ENCODE measurements at regions not wholly inside any gene's neighbourhood (a gene's known extent, or its start where the extent isn't known, plus 50 kb on each side); places are given as distances from the start of the nearest gene placed in this dataset.

DNA sequence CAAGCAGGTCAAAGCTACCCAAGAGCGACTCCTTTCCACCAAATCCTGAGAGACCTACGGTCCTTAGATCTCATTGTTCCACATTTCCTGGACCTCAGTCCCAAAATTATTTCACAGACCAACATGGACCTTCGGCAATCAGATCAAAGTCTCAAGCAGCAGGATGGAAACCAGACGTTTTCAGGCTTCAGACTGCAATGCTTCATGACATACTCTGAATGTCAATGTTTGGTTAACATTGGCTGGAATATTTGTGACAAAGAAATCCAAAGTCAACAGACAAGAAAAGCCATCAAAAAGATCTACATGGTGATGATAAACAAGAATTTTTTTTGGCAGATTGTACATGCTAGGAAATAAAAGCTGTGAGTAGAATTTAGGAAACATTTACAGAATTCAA is 1057.3 kb downstream of the ADGRL2 start:
- peaks cover 4% of the 10 kb centered on the region for H3K9me3 Mint-ChIP-seq
- H3K4me3 Mint-ChIP-seq: no peak overlapping the region
- no peak for DNase-seq (ENCODE audit: low spot score)
- ATAC-seq: no peak
- ChIA-PET CTCF (no interaction called here), POLR2A (no interaction called here)
- no peak overlapping the region for H3K27ac Mint-ChIP-seq
- no peaks in the 10 kb centered on the region for H3K27me3 Mint-ChIP-seq (ENCODE audit: low read depth)
- no peak for TF ChIP-seq SMAD4 (CRISPR knock-in tag; IDR thresholded peaks at IDR 0.05)
- no peak for TF ChIP-seq ZNF416 (CRISPR knock-in tag; IDR thresholded peaks at IDR 0.05)
- no peak for TF ChIP-seq GABPB1 (CRISPR knock-in tag; IDR thresholded peaks at IDR 0.05)
- TF ChIP-seq NFATC4 (CRISPR knock-in tag; IDR thresholded peaks at IDR 0.05): no peak
- TF ChIP-seq NFYB (CRISPR knock-in tag; conservative IDR thresholded peaks at IDR 0.05; ENCODE audit: low read depth): no peak
- TF ChIP-seq, protein P1, sequence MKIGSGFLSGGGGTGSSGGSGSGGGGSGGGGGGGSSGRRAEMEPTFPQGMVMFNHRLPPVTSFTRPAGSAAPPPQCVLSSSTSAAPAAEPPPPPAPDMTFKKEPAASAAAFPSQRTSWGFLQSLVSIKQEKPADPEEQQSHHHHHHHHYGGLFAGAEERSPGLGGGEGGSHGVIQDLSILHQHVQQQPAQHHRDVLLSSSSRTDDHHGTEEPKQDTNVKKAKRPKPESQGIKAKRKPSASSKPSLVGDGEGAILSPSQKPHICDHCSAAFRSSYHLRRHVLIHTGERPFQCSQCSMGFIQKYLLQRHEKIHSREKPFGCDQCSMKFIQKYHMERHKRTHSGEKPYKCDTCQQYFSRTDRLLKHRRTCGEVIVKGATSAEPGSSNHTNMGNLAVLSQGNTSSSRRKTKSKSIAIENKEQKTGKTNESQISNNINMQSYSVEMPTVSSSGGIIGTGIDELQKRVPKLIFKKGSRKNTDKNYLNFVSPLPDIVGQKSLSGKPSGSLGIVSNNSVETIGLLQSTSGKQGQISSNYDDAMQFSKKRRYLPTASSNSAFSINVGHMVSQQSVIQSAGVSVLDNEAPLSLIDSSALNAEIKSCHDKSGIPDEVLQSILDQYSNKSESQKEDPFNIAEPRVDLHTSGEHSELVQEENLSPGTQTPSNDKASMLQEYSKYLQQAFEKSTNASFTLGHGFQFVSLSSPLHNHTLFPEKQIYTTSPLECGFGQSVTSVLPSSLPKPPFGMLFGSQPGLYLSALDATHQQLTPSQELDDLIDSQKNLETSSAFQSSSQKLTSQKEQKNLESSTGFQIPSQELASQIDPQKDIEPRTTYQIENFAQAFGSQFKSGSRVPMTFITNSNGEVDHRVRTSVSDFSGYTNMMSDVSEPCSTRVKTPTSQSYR (CRISPR knock-in tag; IDR thresholded peaks at IDR 0.05): no peak
- no peak for TF ChIP-seq TP53 (CRISPR knock-in tag; IDR thresholded peaks at IDR 0.05)
- no peak for TF ChIP-seq TEAD4 (CRISPR knock-in tag; IDR thresholded peaks at IDR 0.05)
- no peak for TF ChIP-seq CREM (CRISPR knock-in tag; IDR thresholded peaks at IDR 0.05)
- no peak for TF ChIP-seq SP1 (CRISPR knock-in tag; conservative IDR thresholded peaks at IDR 0.05)
- TF ChIP-seq, protein P2, sequence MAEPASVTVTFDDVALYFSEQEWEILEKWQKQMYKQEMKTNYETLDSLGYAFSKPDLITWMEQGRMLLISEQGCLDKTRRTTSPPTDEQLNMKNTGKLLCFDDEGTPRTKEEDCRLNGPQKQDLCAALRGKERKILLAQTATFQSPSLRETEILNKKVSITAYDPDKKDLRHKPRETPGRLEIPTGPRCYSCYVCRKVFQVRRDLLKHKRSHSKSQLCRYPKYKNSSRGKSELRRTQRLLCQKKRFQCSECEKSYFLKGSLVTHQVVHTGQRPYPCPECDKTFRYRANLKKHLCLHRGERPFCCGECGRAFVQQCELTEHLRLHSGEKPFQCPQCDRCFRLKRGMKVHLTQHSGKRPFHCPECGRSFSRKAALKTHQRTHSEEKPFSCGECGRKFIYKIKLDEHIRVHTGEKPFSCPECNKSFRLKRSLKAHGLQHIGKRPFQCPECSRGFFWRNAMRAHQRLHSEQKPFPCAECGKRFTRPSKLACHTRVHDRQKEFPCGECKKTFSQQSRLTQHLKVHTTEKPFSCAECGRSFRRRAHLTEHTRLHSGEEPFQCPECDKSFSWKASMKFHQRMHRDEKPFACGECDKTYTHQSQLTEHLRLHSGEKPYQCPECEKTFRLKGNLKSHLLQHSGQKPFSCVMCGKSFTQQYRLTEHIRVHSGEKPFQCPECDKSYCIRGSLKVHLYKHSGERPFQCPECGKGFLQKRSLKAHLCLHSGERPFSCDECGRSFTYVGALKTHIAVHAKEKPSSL (CRISPR knock-in tag; conservative IDR thresholded peaks at IDR 0.05): no peak
- TF ChIP-seq, protein P3, sequence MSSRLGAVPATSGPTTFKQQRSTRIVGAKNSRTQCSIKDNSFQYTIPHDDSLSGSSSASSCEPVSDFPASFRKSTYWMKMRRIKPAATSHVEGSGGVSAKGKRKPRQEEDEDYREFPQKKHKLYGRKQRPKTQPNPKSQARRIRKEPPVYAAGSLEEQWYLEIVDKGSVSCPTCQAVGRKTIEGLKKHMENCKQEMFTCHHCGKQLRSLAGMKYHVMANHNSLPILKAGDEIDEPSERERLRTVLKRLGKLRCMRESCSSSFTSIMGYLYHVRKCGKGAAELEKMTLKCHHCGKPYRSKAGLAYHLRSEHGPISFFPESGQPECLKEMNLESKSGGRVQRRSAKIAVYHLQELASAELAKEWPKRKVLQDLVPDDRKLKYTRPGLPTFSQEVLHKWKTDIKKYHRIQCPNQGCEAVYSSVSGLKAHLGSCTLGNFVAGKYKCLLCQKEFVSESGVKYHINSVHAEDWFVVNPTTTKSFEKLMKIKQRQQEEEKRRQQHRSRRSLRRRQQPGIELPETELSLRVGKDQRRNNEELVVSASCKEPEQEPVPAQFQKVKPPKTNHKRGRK (CRISPR knock-in tag; IDR thresholded peaks at IDR 0.05; ENCODE audit: borderline replicate concordance): no peak
- TF ChIP-seq, protein P4, sequence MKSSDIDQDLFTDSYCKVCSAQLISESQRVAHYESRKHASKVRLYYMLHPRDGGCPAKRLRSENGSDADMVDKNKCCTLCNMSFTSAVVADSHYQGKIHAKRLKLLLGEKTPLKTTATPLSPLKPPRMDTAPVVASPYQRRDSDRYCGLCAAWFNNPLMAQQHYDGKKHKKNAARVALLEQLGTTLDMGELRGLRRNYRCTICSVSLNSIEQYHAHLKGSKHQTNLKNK (CRISPR knock-in tag; IDR thresholded peaks at IDR 0.05): no peak
- TF ChIP-seq NR3C1 (CRISPR knock-in tag; conservative IDR thresholded peaks at IDR 0.05; ENCODE audit: low read depth): no peak
- TF ChIP-seq, protein P5, sequence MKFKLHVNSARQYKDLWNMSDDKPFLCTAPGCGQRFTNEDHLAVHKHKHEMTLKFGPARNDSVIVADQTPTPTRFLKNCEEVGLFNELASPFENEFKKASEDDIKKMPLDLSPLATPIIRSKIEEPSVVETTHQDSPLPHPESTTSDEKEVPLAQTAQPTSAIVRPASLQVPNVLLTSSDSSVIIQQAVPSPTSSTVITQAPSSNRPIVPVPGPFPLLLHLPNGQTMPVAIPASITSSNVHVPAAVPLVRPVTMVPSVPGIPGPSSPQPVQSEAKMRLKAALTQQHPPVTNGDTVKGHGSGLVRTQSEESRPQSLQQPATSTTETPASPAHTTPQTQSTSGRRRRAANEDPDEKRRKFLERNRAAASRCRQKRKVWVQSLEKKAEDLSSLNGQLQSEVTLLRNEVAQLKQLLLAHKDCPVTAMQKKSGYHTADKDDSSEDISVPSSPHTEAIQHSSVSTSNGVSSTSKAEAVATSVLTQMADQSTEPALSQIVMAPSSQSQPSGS (CRISPR knock-in tag; IDR thresholded peaks at IDR 0.05; ENCODE audit: borderline replicate concordance, low read depth): no peak
- peaks cover 23% of the 10 kb centered on the region for H3K4me1 Mint-ChIP-seq
- H3K36me3 Mint-ChIP-seq: no peaks in the 10 kb centered on the region

DNA sequence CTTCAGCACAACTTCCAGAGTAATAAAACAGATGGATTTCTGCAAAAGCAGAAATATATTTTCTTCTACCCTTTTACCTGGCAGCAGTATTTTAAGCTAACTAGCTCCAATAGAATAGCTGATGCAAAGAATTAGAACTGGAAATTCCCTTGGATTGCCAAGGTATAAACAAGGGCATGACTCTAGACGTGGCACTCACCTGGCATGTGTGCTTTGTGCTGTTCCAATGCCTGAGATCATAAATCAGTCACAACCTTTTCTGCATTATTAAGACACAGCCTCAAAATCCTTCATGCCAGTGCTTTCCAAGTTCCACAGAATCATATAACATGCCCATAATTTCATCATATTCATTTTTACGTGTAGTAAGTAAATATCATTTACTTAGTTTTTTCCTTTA is 1048.7 kb downstream of the ADGRL2 start:
- POLR2A ChIA-PET: no interaction called here
- Mint-ChIP-seq H3K27ac (no peak overlapping the region; the same call in 1 of the 2 replicates), H3K4me1 (peaks cover 66% of the 10 kb centered on the region), H3K36me3 (no peaks in the 10 kb centered on the region), H3K27me3 (ENCODE audit: low read depth) (no peaks in the 10 kb centered on the region; the same call in 1 of the 2 replicates), H3K9me3 (peaks cover 10% of the 10 kb centered on the region), H3K4me3 (no peak overlapping the region)
- ATAC-seq (no peak), DNase-seq (ENCODE audit: low spot score) (no peak)
- CTCF ChIA-PET: no interaction called here
- TF ChIP-seq, protein P5 (CRISPR knock-in tag; IDR thresholded peaks at IDR 0.05; ENCODE audit: borderline replicate concordance, low read depth): no peak
- TF ChIP-seq, protein P1 (CRISPR knock-in tag; IDR thresholded peaks at IDR 0.05): no peak
- TF ChIP-seq, protein P6, sequence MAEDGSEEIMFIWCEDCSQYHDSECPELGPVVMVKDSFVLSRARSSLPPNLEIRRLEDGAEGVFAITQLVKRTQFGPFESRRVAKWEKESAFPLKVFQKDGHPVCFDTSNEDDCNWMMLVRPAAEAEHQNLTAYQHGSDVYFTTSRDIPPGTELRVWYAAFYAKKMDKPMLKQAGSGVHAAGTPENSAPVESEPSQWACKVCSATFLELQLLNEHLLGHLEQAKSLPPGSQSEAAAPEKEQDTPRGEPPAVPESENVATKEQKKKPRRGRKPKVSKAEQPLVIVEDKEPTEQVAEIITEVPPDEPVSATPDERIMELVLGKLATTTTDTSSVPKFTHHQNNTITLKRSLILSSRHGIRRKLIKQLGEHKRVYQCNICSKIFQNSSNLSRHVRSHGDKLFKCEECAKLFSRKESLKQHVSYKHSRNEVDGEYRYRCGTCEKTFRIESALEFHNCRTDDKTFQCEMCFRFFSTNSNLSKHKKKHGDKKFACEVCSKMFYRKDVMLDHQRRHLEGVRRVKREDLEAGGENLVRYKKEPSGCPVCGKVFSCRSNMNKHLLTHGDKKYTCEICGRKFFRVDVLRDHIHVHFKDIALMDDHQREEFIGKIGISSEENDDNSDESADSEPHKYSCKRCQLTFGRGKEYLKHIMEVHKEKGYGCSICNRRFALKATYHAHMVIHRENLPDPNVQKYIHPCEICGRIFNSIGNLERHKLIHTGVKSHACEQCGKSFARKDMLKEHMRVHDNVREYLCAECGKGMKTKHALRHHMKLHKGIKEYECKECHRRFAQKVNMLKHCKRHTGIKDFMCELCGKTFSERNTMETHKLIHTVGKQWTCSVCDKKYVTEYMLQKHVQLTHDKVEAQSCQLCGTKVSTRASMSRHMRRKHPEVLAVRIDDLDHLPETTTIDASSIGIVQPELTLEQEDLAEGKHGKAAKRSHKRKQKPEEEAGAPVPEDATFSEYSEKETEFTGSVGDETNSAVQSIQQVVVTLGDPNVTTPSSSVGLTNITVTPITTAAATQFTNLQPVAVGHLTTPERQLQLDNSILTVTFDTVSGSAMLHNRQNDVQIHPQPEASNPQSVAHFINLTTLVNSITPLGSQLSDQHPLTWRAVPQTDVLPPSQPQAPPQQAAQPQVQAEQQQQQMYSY (CRISPR knock-in tag; IDR thresholded peaks at IDR 0.05): no peak
- TF ChIP-seq, protein P7, sequence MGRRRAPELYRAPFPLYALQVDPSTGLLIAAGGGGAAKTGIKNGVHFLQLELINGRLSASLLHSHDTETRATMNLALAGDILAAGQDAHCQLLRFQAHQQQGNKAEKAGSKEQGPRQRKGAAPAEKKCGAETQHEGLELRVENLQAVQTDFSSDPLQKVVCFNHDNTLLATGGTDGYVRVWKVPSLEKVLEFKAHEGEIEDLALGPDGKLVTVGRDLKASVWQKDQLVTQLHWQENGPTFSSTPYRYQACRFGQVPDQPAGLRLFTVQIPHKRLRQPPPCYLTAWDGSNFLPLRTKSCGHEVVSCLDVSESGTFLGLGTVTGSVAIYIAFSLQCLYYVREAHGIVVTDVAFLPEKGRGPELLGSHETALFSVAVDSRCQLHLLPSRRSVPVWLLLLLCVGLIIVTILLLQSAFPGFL (CRISPR knock-in tag; IDR thresholded peaks at IDR 0.05; ENCODE audit: borderline replicate concordance): no peak
